Peyer's patch (tissue), 4 donors: ENCODE measurements at regions not wholly inside any gene's neighbourhood (a gene's known extent, or its start where the extent isn't known, plus 50 kb on each side); places are given as distances from the start of the nearest gene placed in this dataset.

Source experiments
- DNase-seq, 3 donors: peaks; one replicate each; pipeline ENCODE4 v3.0.0-alpha.2; 2017 to 2019
- H3K27ac ChIP-seq, 4 donors: fragments of 200-600 bp; sonication (generic); one replicate each; pipeline ENCODE4 v1.5.1; 2016 to 2019
- H3K27me3 ChIP-seq, 2 donors: fragments of 200-600 bp; sonication (generic); one replicate each; pipeline ENCODE4 v1.5.1; 2019
- H3K36me3 ChIP-seq, 3 donors: fragments of 200-600 bp; sonication (generic); one replicate each; pipeline ENCODE4 v1.5.1; 2016 to 2019
- H3K4me1 ChIP-seq, 4 donors: fragments of 200-600 bp; sonication (generic); one replicate each; pipeline ENCODE4 v1.5.1; 2016 to 2019
- H3K4me3 ChIP-seq, 4 donors: fragments of 200-600 bp; sonication (generic); 1 replicate in 3 of 4; 2 replicates in 1 of 4; pipeline ENCODE4 v1.5.1; 2016 to 2019; ENCODE audit warnings: mild to moderate bottlenecking in 1 of 4
- H3K9me3 ChIP-seq, 4 donors: fragments of 200-600 bp; sonication (generic); one replicate each; pipeline ENCODE4 v1.5.1; 2016 to 2019; ENCODE audit warnings: mild to moderate bottlenecking in 1 of 4
- POLR2A ChIP-seq, 2 donors: fragments of 450-650 bp; IDR thresholded peaks; one replicate each; pipeline ENCODE4 v1.5.1; 2017; ENCODE audit warnings: antibody characterized with exemption in 2 of 2, mild to moderate bottlenecking in 2 of 2, moderate library complexity in 2 of 2
- TF ChIP-seq, protein P1 (sequence below), 6 experiments: fragments of 450-650 bp in 4 of 6; fragments of 200-600 bp in 2 of 6; sonication (generic) in 1 of 6; IDR thresholded peaks; one replicate each; pipeline ENCODE4 v1.5.1; 2017 to 2019; ENCODE audit warnings: antibody characterized with exemption in 6 of 6, mild to moderate bottlenecking in 3 of 6, moderate library complexity in 1 of 6

DNA sequence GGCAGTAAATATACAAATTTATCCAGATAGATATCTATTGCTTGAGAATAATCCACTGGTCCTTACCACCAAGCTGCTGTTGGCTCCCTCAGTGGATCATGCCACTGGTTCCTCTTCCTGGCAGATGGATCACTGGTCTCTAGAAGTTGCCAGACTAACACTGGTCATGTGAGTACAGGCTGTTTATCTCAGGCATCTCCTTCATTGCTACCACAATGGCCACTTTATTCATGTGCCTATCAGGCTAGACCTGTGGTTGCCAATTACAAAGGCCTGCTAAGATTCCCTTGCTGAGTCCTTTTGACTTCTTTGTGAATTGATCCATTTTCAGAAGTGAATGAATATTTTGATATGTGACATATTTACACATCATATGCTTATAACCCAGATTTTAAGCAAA lies 1659.5 kb upstream of the PCDH20 start:
- TF ChIP-seq POLR2A (IDR thresholded peaks at IDR 0.05), result no peak
- TF ChIP-seq, protein P1, sequence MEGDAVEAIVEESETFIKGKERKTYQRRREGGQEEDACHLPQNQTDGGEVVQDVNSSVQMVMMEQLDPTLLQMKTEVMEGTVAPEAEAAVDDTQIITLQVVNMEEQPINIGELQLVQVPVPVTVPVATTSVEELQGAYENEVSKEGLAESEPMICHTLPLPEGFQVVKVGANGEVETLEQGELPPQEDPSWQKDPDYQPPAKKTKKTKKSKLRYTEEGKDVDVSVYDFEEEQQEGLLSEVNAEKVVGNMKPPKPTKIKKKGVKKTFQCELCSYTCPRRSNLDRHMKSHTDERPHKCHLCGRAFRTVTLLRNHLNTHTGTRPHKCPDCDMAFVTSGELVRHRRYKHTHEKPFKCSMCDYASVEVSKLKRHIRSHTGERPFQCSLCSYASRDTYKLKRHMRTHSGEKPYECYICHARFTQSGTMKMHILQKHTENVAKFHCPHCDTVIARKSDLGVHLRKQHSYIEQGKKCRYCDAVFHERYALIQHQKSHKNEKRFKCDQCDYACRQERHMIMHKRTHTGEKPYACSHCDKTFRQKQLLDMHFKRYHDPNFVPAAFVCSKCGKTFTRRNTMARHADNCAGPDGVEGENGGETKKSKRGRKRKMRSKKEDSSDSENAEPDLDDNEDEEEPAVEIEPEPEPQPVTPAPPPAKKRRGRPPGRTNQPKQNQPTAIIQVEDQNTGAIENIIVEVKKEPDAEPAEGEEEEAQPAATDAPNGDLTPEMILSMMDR (IDR thresholded peaks at IDR 0.05), result no peak
- Histone ChIP-seq H3K27me3 (no peaks in the 10 kb centered on the region), H3K9me3 (peaks cover 0 to 2% (median 0%) of the 10 kb centered on the region in 4 donors), H3K36me3 (no peaks in the 10 kb centered on the region), H3K4me3 (no peak overlapping the region), H3K27ac (no peak overlapping the region), H3K4me1 (no peaks in the 10 kb centered on the region)
- DNase-seq, result no peak

DNA sequence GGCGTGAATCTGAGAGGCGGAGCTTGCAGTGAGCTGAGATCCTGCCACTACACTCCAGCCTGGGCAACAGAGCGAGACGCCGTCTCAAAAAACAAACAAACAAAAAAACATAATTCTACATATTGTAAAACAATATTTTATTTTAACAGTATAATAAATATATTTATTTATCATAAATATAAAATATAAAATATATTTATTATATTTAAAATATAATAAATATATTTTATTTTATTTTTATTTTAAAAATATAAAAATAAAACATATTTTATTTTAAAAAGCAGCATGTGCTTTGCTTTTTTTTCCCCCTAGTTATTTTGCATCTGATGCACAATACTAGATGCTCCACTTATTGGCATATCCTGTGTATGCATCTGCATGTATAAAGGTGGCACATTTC lies 1634.6 kb upstream of the PCDH20 start:
- Histone ChIP-seq H3K4me3 (no peak overlapping the region), H3K4me1 (no peaks in the 10 kb centered on the region), H3K36me3 (no peaks in the 10 kb centered on the region), H3K27me3 (no peaks in the 10 kb centered on the region), H3K9me3 (peaks cover 0 to 2% (median 0%) of the 10 kb centered on the region in 4 donors), H3K27ac (no peak overlapping the region)
- DNase-seq, result no peak
- TF ChIP-seq, protein P1 (IDR thresholded peaks at IDR 0.05), result no peak
- no peak for TF ChIP-seq POLR2A (IDR thresholded peaks at IDR 0.05)

DNA sequence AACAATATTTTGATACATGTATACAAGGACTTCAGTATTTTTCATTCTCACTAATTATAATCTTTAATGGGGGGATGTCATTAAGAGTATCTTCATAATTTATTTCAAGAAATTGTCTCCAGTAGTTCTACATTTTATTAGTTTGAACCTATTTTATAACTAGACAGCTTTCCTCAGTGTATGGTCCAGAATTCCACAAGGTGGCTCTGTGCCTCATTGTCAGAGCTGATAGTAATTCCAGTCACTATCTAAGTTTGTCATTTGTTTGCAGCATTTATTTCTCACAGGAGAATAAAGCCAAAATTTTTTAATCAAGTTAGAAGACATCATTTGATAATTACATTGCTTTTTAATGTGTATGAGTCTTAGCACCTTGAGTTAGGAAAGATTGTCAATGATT lies 1633.0 kb upstream of the PCDH20 start:
- Histone ChIP-seq H3K27me3 (no peaks in the 10 kb centered on the region), H3K4me1 (no peaks in the 10 kb centered on the region), H3K4me3 (no peak overlapping the region), H3K27ac (no peak overlapping the region), H3K36me3 (no peaks in the 10 kb centered on the region), H3K9me3 (peaks cover 0 to 2% (median 0%) of the 10 kb centered on the region in 4 donors)
- TF ChIP-seq, protein P1 (IDR thresholded peaks at IDR 0.05), result no peak
- no peak for TF ChIP-seq POLR2A (IDR thresholded peaks at IDR 0.05)
- no peak for DNase-seq

DNA sequence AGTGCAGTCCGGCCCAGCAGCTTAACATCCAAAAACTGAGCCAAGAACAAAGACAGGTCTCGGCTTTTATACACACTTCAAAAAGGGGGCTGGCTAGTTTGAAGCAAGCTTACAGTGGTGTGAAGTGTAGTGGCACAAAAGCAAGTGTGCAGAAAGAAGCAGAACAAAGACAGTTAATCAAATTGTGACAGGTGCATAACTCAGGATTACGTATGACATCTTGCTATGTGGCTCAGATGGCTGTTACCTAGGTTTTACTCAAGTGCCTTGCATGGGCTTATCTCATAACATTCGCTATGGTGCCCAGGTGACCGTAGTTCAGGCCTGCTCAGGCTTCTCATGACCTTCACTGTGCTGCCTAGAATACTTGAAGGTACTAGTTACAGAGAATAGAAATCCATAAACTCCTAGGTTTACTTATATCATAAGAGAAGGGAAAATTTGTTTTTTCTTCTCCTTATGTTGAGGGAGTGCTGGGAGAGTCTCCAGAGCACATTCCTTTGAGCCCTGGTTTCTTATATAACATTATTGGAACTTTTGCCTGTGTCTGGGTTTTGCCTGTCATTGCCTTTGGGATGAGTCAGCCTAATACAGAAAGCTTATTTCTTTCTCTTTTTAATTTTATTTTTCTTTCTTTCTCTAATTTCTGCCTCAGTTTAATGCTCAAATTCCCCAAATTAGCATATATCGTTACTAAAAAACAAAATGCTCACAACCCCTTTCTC lies 1629.1 kb upstream of the PCDH20 start:
- no peak for DNase-seq
- TF ChIP-seq, protein P1 (IDR thresholded peaks at IDR 0.05), result no peak
- no peak for TF ChIP-seq POLR2A (IDR thresholded peaks at IDR 0.05)
- Histone ChIP-seq H3K36me3 (no peaks in the 10 kb centered on the region), H3K27ac (no peak overlapping the region), H3K27me3 (no peaks in the 10 kb centered on the region), H3K4me3 (no peak overlapping the region), H3K9me3 (no peaks in the 10 kb centered on the region), H3K4me1 (no peaks in the 10 kb centered on the region)

DNA sequence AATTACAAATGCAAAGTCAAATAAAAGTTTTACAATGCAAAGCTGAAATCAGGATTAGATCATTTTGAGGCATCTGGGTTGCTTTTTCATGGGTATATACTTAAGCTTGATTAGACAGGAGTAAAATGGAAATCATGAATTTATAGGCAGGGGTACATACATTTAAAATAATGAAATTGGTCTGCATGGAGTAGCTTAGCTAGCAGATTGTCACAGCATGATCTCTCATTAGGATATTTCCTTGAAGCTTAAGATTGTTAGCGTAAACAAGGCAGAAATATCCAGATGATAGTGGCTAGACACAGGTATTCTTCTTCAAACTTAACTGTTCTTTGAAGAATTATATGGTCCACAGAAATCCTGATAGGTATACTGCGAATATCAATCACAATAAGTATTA lies 1627.0 kb upstream of the PCDH20 start:
- no peaks in the 10 kb centered on the region for H3K4me1 ChIP-seq
- DNase-seq, result no peak
- TF ChIP-seq POLR2A (IDR thresholded peaks at IDR 0.05), result no peak
- TF ChIP-seq, protein P1 (IDR thresholded peaks at IDR 0.05), result no peak
- H3K4me3 ChIP-seq, result no peak overlapping the region
- no peaks in the 10 kb centered on the region for H3K27me3 ChIP-seq
- H3K9me3 ChIP-seq, result no peaks in the 10 kb centered on the region
- H3K27ac ChIP-seq, result no peak overlapping the region
- H3K36me3 ChIP-seq, result no peaks in the 10 kb centered on the region
